GM18870 (cell line): ENCODE measurements at regions not wholly inside any gene's neighbourhood (a gene's known extent, or its start where the extent isn't known, plus 50 kb on each side); places are given as distances from the start of the nearest gene placed in this dataset.

Source experiments
- ATAC-seq: cut with Tn5 transposase; IDR thresholded peaks from one replicate; pipeline ENCODE4 v1.9.1; 2021; ENCODE audit warnings: moderate library complexity; ENCODE audit not compliant: unreplicated experiment

- ATAC-seq = no peak
Measured at GRCh38 chr22:22799561-22799960, 88.1 kb upstream of the IGLL5 start.

DNA sequence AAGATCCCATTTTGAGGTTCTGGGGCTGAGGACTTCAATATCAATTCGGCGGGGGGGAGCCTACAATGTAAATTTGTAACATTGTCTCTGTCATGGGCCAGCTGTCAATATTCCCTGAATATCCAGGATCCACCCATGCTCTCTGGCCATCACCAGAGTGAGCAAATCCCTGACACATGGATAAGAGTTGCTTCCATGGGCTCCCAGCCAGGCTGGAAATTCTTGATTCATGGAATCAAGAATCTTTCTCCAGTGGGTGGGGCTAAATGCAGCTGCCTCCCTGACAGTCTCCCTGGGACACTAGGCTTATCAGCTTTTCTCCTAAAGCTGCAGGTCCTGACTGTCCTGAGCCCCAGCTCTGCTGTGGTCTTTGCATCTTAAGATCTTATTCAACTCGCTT lies 86.9 kb upstream of the IGLL5 start:
- ATAC-seq = no peak

- ATAC-seq = no peak
Measured at GRCh38 chr22:22802339-22802970, 85.2 kb upstream of the IGLL5 start.

DNA sequence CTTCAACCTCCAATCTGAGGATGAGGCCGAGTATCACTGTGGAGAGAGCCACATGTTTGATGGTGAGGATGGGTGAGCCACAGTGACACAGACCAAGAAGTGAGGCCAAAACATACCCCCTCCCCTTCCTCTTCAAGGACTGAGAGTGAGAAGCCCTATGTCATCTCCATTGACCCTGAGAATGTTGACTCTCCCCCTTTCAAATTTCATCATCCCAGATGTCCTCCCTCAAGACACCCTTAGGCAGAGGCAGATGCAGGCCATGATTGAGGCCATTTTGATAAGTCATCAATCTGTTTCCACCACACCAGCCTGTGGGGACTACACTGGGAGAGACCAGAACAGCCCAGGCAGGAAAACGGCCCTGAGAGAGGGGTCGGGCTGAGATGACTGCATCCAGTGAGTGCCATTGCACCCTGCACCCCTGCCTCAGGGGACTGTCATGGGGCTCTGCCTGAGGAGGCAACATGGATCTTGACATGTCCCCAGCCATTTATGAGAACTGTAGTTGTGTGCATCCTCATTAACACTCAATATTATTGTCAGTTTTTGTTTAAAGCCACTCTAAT lies 84.2 kb upstream of the IGLL5 start:
- no peak for ATAC-seq

- ATAC-seq = no peak
Measured at GRCh38 chr22:22810018-22810427, 77.6 kb upstream of the IGLL5 start.

DNA sequence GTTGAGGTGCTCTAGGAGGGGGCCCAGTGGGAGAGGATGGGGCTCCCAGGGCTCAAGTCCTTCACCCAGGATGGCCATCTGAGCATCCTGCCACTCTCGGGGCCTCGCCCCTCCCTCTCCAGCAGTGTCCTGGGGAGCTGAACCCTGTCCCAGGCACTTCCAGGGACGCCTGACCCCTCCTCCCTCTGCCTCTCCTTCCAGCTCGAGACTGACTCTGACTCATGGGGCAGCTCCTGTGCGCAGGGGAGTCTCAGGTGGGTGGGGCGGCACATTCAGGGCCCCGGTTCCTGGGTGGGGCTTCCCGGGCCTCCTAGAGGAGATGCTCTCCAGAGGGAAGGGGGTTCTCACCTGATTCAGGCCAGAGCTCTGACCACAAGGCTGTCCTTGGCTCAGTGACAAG lies 77.1 kb upstream of the IGLL5 start:
- ATAC-seq = no peak

DNA sequence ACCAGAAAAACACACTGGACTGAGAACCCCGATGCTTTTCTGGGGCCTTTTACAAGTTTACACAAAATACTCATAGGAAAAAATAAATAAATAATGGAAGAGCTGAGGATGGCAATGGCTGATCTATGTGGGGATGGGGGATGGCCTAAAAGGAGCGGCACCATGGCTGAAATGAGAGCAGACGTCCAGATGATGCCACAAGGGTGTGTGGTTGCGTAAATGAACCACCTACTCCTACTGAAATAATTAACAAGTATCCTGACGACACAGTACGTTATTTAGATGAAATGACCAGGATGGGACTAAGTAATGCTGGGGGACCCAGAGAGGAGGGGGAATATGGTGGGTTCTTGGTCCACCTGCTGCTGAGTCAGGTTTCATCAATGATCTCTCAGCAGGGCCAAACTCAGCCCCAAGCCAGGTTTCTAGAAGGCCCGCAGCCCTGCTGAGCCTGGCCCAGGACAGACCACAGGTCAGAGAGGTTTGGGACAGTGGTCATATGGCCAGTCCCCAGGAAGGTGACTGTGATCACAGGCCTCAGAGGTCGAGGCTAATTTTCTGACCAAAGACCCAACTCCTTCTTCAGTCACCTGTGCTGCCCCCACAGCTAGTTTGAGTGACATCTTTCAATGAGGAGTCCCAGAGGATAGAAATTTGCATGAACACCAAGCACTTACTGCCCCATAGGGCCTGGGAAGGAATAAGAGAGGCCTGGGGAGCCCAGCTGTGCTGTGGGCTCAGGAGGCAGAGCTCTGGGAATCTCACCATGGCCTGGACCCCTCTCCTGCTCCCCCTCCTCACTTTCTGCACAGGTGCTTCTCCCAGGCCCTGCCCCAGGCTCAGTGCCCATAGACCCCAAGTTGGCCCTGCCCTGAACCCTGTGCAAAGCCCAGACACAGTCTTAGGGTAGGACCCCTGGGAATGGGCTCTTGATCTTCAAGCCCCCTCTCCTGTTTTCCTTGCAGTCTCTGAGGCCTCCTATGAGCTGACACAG lies 76.3 kb upstream of the IGLL5 start:
- ATAC-seq = no peak

GRCh38 chr22:22812031-22812905 lies 75.3 kb upstream of the IGLL5 start:
- ATAC-seq = no peak

GRCh38 chr22:22813126-22814075 lies 74.2 kb upstream of the IGLL5 start:
- no peak for ATAC-seq

DNA sequence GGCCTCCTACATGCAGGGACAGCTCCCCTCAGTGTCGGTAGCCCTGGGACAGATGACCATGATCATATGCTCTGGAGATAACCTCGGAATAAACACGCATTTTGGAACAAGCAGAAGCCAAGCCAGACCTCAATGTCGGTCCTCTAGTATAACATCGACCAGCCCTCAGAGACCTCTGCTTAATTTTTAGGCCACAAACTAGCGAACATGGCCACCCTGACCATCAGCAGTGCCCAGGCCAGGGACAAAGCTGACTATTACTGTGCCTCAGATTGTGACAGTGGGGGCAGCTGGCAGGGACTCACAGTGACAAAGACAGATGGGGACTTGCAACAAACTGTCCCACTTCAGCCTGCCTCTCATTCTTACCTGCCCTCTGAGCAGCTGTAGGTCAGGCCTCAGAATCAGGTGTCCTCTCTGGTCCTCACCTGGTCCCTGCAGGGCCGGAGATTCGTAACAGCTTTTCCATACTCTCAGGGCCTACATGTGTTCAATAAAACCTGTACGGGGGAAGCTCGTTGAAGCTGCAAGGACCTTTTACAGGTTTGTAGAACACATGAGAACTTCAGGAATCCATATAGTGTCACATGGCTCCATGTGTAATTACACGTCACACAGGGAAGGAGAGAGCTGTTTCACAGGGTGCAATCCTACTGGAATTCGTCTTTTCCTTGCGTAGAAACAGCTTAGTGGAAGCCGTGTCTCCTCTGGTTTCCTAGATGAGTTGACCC lies 72.8 kb upstream of the IGLL5 start:
- ATAC-seq = no peak

DNA sequence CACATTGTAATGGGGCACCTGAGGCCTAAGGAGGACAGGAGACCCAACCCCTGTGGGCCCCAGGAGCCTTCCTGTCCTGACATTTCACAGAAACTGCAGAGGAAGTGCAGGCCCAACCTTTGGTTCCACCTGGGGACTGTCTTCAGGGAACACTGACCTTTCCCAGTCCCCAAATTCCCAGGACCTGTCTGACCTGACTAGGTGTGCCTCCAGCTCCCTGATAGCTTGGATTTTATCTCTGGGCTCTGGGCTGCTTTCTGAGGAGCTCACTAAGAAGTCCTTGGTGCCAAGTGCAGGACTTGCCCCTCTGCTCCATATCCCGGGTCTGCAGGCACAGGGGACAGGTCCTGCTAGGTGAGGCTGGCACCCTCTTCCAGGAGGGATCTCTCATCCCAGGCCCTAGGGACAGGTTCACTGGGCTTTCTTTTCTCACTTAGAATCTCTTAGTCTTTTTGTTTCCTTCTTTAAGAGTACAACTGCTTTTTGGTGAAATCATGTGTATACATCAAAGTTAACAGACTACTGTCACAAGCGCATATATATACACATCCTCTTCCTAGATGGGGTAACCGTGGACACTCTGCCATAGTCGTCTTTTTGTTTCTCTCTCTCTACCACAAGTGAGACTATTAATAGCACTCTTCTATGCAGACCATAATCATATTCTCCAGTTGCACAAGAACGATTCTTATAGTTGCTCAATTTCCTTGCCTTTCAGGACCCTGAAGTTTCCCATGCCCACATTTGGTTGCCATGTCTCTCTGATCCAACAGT lies 72.0 kb upstream of the IGLL5 start:
- ATAC-seq = no peak

- ATAC-seq = no peak
Measured at GRCh38 chr22:22816171-22816514, 71.5 kb upstream of the IGLL5 start.

DNA sequence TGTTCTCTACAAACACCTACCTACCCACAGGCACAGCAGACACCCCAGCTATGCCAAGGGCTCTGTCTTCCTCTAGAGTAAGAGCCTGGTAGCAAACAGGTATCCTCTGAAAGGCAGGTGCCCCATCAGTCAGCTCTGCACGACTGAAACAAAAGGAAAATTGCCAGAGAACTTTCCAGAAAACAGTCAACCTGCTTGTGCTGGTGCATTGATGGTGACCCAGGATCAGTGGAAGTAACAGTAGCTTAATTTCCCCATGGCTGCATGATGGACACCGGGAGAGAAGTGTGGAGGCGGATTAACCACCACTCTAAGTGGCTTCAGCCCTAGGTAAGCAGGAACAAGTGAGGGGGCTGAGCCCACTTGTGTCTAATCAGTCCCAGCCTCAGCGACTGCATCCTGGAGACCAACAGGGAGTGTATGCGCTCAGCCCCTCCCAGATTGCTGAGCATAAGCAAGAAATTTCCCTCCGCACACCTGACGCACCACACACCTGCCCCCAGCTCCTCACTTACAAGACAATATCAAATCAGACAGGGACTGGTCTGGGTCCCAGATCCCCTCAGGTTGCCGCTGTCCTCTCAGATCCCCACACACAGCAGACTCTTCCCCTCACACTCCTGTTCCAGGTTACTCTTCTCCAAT lies 70.7 kb upstream of the IGLL5 start:
- ATAC-seq = no peak

- no peak for ATAC-seq
Measured at GRCh38 chr22:22817468-22818201, 70.0 kb upstream of the IGLL5 start.

DNA sequence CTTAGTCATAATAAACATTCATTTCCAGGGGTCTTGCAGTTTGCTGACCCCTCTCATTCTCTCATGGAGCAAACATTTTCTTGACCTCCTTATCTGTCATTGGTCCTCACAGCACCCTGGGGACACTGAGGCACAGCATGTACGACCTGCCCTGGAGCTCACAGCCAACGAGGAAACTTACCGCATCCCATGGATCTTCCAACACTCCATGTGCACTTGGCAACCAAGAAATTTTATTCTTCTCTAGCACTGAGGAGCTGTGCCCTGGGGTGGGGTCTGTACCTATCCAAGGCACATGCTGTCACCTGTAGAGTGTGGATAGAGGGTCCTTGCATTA lies 69.4 kb upstream of the IGLL5 start:
- no peak for ATAC-seq

- no peak for ATAC-seq
Measured at GRCh38 chr22:22818861-22819855, 68.5 kb upstream of the IGLL5 start.
